H4 (cell line): ENCODE measurements at regions not wholly inside any gene's neighbourhood (a gene's known extent, or its start where the extent isn't known, plus 50 kb on each side); places are given as distances from the start of the nearest gene placed in this dataset.

Source experiments
- DNase-seq: peaks from one replicate; pipeline ENCODE4 v3.0.0-alpha.2; 2015; ENCODE audit warnings: low spot score

- no peak for DNase-seq
Observed at GRCh38 chr20:11389186-11389585, 528.5 kb upstream of the BTBD3 start.

- no peak for DNase-seq
Observed at GRCh38 chr20:11391591-11391990, 526.1 kb upstream of the BTBD3 start.

- DNase-seq = no peak
Observed at GRCh38 chr20:11394145-11394833, 523.4 kb upstream of the BTBD3 start.

- DNase-seq = no peak
Observed at GRCh38 chr20:11395581-11395980, 522.1 kb upstream of the BTBD3 start.

GRCh38 chr20:11401988-11402387 lies 515.7 kb upstream of the BTBD3 start:
- DNase-seq = peak; percentile 27

GRCh38 chr20:11403711-11404110 lies 514.0 kb upstream of the BTBD3 start:
- no peak for DNase-seq

- no peak for DNase-seq
Observed at GRCh38 chr20:11406877-11407276, 510.8 kb upstream of the BTBD3 start.

GRCh38 chr20:11409561-11409960 lies 508.1 kb upstream of the BTBD3 start:
- no peak for DNase-seq

GRCh38 chr20:11411765-11412164 lies 505.9 kb upstream of the BTBD3 start:
- DNase-seq = no peak

GRCh38 chr20:11426948-11427347 lies 490.7 kb upstream of the BTBD3 start:
- no peak for DNase-seq

GRCh38 chr20:11429168-11429567 lies 488.5 kb upstream of the BTBD3 start:
- DNase-seq = peak; percentile 23

- no peak for DNase-seq
Observed at GRCh38 chr20:11429889-11430519, 487.7 kb upstream of the BTBD3 start.

- DNase-seq = no peak
Observed at GRCh38 chr20:11430652-11431051, 487.0 kb upstream of the BTBD3 start.

GRCh38 chr20:11431621-11432020 lies 486.1 kb upstream of the BTBD3 start:
- peak; percentile 65 for DNase-seq

GRCh38 chr20:11432407-11432806 lies 485.3 kb upstream of the BTBD3 start:
- peak; percentile 33 for DNase-seq

- DNase-seq = no peak
Observed at GRCh38 chr20:11436113-11436905, 481.4 kb upstream of the BTBD3 start.

- no peak for DNase-seq
Observed at GRCh38 chr20:11437090-11437489, 480.6 kb upstream of the BTBD3 start.

GRCh38 chr20:11437611-11438380 lies 479.9 kb upstream of the BTBD3 start:
- DNase-seq = no peak

GRCh38 chr20:11438412-11438811 lies 479.3 kb upstream of the BTBD3 start:
- no peak for DNase-seq

- no peak for DNase-seq
Observed at GRCh38 chr20:11443382-11444119, 474.1 kb upstream of the BTBD3 start.

- DNase-seq = no peak
Observed at GRCh38 chr20:11445161-11445560, 472.5 kb upstream of the BTBD3 start.
